ENCODE measurements at regions not wholly inside any gene's neighbourhood (a gene's known extent, or its start where the extent isn't known, plus 50 kb on each side); places are given as distances from the start of the nearest gene placed in this dataset.

GRCh38 chr11:80900265-80900664, 1459.4 kb upstream of the TENM4 start:
- TF ChIP-seq CTCF (IDR thresholded peaks at IDR 0.05 in 4 of 5, conservative IDR thresholded peaks at IDR 0.05 in 1 of 5) (no peak), POLR2A (IDR thresholded peaks at IDR 0.05) (no peak)

Measured in gastrocnemius medialis (tissue), 4 donors.